GM12872 (cell line): ENCODE measurements at regions not wholly inside any gene's neighbourhood (a gene's known extent, or its start where the extent isn't known, plus 50 kb on each side); places are given as distances from the start of the nearest gene placed in this dataset.

Experiments used
- CTCF ChIP-seq: IDR thresholded peaks from 3 replicates; pipeline ENCODE4 v1.5.1; 2011; ENCODE audit warnings: low read depth, mild to moderate bottlenecking, low read length, moderate library complexity; ENCODE audit not compliant: insufficient read depth

DNA sequence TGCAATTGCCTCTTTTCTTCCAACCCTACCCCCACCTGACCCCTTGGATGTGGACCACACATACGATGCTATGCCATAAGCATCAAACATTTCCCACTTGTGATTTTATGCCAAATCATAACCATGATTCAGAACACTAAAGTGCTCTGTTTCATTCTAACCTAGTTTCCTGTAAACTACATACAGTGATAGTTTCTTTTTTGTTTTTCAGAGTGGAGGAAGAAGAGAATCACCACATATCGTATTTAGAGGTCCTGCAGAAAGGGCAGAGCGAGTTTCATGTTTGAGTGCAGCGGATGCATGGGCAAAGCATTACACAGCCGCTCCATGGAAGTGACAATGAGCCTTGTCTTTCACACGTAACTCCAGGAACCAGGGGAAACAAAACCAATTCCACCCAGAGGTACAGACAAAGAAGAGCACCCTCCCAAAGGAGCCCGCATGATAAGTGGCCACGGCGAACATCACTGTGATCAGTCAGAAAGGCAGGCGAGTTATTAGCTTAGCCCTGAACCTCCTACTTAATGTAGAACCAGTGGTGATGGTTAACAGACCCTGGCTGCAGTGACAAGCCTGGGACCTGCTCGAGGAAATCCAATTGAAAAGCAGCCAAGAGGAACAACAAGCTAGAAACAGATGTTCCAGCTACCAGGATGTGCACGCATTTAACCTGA, 64.0 kb upstream of the ZNF281 start:
- no peak for TF ChIP-seq CTCF

GRCh38 chr1:200471739-200472138, 61.9 kb upstream of the ZNF281 start:
- no peak for TF ChIP-seq CTCF

GRCh38 chr1:200468264-200469001, 58.6 kb upstream of the ZNF281 start:
- TF ChIP-seq CTCF, result no peak

DNA sequence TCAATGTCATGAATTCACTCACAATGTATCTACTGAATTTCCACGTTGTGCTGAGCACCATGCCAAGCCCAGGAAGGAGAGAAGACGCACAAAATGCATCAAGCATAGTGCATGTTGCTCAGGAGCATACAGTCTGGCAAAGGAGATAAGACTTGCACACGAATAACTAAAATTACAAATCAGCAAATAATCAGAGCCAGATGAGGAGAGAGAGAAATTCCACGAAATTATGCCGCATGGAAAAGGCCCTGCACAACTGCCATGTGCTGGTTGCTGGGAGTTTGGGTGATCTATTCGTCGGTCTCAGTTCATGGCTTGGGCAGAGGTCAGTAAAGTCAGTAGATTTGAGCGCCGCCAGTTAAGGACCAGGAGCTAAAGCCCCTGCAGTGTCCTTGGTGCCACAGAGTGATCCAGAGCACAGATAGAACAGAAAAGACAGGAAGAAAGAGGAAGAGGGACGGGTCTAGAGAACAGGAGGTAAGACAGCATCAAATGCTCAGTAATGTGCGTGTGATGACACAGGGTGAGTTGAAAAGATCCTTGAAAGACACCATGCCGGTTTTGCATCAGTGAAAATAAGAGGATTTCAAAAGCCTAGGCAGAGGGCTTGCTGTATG, 55.1 kb upstream of the ZNF281 start:
- no peak for TF ChIP-seq CTCF
